Pancreas (tissue), 10 donors: ENCODE measurements at regions not wholly inside any gene's neighbourhood (a gene's known extent, or its start where the extent isn't known, plus 50 kb on each side); places are given as distances from the start of the nearest gene placed in this dataset.

Source experiments
- ATAC-seq, 4 donors: fragments of 200-7000 bp; cut with Tn5 transposase; one replicate each; pipeline versions ENCODE4 v1.8.0 to v1.9.1; 2020; ENCODE audit warnings: mild to moderate bottlenecking in 4 of 4, moderate library complexity in 4 of 4
- DNase-seq, 6 donors: peaks; one replicate each; pipeline ENCODE4 v3.0.0-alpha.2; 2020
- FAIRE-seq: peaks from 2 replicates; lab custom pipeline; 2012; peaks lifted over from hg19 to GRCh38; lab: Jason Lieb, UNC
- H3K27ac ChIP-seq, 4 donors: fragments of 200-600 bp; sonication (generic); 1 replicate in 3 of 4; 2 replicates in 1 of 4; pipeline versions ENCODE4 v1.5.0 to v1.8.0; 2020
- H3K27me3 ChIP-seq, 4 donors: fragments of 200-600 bp; one replicate each; pipeline ENCODE4 v1.8.0; 2021
- H3K36me3 ChIP-seq, 3 donors: fragments of 200-600 bp; sonication (generic) in 1 of 3; one replicate each; pipeline versions ENCODE4 v1.5.0 to v1.8.0; 2020 to 2021
- H3K4me1 ChIP-seq, 3 donors: fragments of 200-600 bp; one replicate each; pipeline ENCODE4 v1.8.0; 2021
- H3K4me3 ChIP-seq, 4 donors: fragments of 200-600 bp; sonication (generic) in 2 of 4; one replicate each; pipeline versions ENCODE4 v1.5.0 to v1.8.0; 2020 to 2021
- H3K9me3 ChIP-seq, 4 donors: fragments of 200-600 bp; one replicate each; pipeline ENCODE4 v1.8.0; 2021
- CTCF ChIP-seq, 4 donors: fragments of 200-600 bp; sonication (generic) in 3 of 4; IDR thresholded peaks; one replicate each; pipeline versions ENCODE4 v1.5.0 to v1.8.0; 2021; ENCODE audit warnings: antibody characterized with exemption in 4 of 4
- WGBS, 2 donors: extraction: QIAGEN DNeasy Blood & Tissue Kit; methylation state at CpG; one replicate each; pipeline ENCODE4 v1.1.7; 2013; 5-methylcytosine and 5-hydroxymethylcytosine counted together
- intact Hi-C, 3 donors: fragments of 100-400 bp; cut with DNase I; formaldehyde crosslinking; loops; one replicate each; pipeline versions ENCODE4 v1.11.1 to v1.14.2; 2022
- donor health status: healthy with polysubstance abuse.
- donor health status: DM: no; HTN: no; CAD: no; lungs with moderate emphysema.
- donor health status: DM: no; HTN: no; CAD: no.
- donor health status: control.
- donor health status: control.
- donor health status: Bipolar disorder and iron deficiency.
- donor health status: DM: yes; HTN: yes; CAD: no.
- donor health status: DM: no; HTN: no; CAD: no.
- donor health status: DM: no; HTN: no; CAD: no.
- donor health status: DM: yes; HTN: yes; CAD: no.

- intact Hi-C loops: no loop called here
- H3K27me3 ChIP-seq: no peaks in the 10 kb centered on the region
- TF ChIP-seq CTCF (IDR thresholded peaks at IDR 0.05): no peak
- DNase-seq (no peak), ATAC-seq (no peak), FAIRE-seq (no peak)
- H3K36me3 ChIP-seq: no peaks in the 10 kb centered on the region
- WGBS, 2 donors: 82 to 92% methylated on average over 5 of the region's 5 CpGs
- H3K27ac ChIP-seq: no peak overlapping the region
- H3K9me3 ChIP-seq: no peaks in the 10 kb centered on the region
- H3K4me3 ChIP-seq: no peak overlapping the region
- no peaks in the 10 kb centered on the region for H3K4me1 ChIP-seq
These were observed 279.3 kb upstream of the NCKAP5 start for GRCh38 chr2:133847591-133847990.

GRCh38 chr2:133848111-133848649 lies 279.9 kb upstream of the NCKAP5 start:
- Histone ChIP-seq H3K27me3 (no peaks in the 10 kb centered on the region), H3K4me3 (no peak overlapping the region), H3K27ac (no peak overlapping the region), H3K36me3 (no peaks in the 10 kb centered on the region), H3K9me3 (no peaks in the 10 kb centered on the region), H3K4me1 (no peaks in the 10 kb centered on the region)
- DNase-seq: no peak
- intact Hi-C loops: no loop called here
- WGBS, 2 donors: 76 to 80% methylated on average over 4 of the region's 4 CpGs
- no peak for TF ChIP-seq CTCF (IDR thresholded peaks at IDR 0.05)
- ATAC-seq: no peak
- FAIRE-seq: no peak

GRCh38 chr2:133849341-133849740 lies 281.1 kb upstream of the NCKAP5 start:
- FAIRE-seq (no peak), DNase-seq (no peak), ATAC-seq (no peak)
- Histone ChIP-seq H3K27ac (no peak overlapping the region), H3K4me3 (no peak overlapping the region), H3K4me1 (no peaks in the 10 kb centered on the region), H3K27me3 (no peaks in the 10 kb centered on the region), H3K9me3 (no peaks in the 10 kb centered on the region), H3K36me3 (no peaks in the 10 kb centered on the region)
- WGBS, 2 donors: 71 to 84% methylated on average over 1 of the region's 1 CpG
- intact Hi-C loops: no loop called here
- TF ChIP-seq CTCF (IDR thresholded peaks at IDR 0.05): no peak

GRCh38 chr2:133854603-133855200 lies 286.4 kb upstream of the NCKAP5 start:
- H3K9me3 ChIP-seq: no peaks in the 10 kb centered on the region
- H3K36me3 ChIP-seq: no peaks in the 10 kb centered on the region
- H3K4me1 ChIP-seq: no peaks in the 10 kb centered on the region
- intact Hi-C loops: no loop called here
- no peak for TF ChIP-seq CTCF (IDR thresholded peaks at IDR 0.05)
- ATAC-seq (no peak), DNase-seq (no peak), FAIRE-seq (no peak)
- H3K4me3 ChIP-seq: no peak overlapping the region
- 80 to 83% methylated on average over 5 of the region's 5 CpGs for WGBS, 2 donors
- no peaks in the 10 kb centered on the region for H3K27me3 ChIP-seq
- no peak overlapping the region for H3K27ac ChIP-seq

- no peak overlapping the region for H3K4me3 ChIP-seq
- no peaks in the 10 kb centered on the region for H3K27me3 ChIP-seq
- no peaks in the 10 kb centered on the region for H3K4me1 ChIP-seq
- no peak for TF ChIP-seq CTCF (IDR thresholded peaks at IDR 0.05)
- no peak overlapping the region for H3K27ac ChIP-seq
- intact Hi-C loops: no loop called here
- 73 to 83% methylated on average over 4 of the region's 4 CpGs for WGBS, 2 donors
- FAIRE-seq: no peak
- ATAC-seq: no peak
- no peak for DNase-seq
- H3K36me3 ChIP-seq: no peaks in the 10 kb centered on the region
- H3K9me3 ChIP-seq: no peaks in the 10 kb centered on the region
These were observed 287.3 kb upstream of the NCKAP5 start for GRCh38 chr2:133855526-133855925.
